HG03060 (cell line): ENCODE measurements at regions not wholly inside any gene's neighbourhood (a gene's known extent, or its start where the extent isn't known, plus 50 kb on each side); places are given as distances from the start of the nearest gene placed in this dataset.
"Not testable (repeated sequence)": the region's sequence is repeated elsewhere in the genome, so short reads cannot be mapped to it uniquely, and the experiment has no call there.

Experiments used
- ATAC-seq: cut with Tn5 transposase; IDR thresholded peaks from one replicate; pipeline ENCODE4 v1.9.1; 2021; ENCODE audit warnings: low read depth, moderate number of reproducible peaks; ENCODE audit not compliant: unreplicated experiment

GRCh38 chr1:56094168-56094567 lies 485.2 kb downstream of the PLPP3 start:
- ATAC-seq, result no peak

DNA sequence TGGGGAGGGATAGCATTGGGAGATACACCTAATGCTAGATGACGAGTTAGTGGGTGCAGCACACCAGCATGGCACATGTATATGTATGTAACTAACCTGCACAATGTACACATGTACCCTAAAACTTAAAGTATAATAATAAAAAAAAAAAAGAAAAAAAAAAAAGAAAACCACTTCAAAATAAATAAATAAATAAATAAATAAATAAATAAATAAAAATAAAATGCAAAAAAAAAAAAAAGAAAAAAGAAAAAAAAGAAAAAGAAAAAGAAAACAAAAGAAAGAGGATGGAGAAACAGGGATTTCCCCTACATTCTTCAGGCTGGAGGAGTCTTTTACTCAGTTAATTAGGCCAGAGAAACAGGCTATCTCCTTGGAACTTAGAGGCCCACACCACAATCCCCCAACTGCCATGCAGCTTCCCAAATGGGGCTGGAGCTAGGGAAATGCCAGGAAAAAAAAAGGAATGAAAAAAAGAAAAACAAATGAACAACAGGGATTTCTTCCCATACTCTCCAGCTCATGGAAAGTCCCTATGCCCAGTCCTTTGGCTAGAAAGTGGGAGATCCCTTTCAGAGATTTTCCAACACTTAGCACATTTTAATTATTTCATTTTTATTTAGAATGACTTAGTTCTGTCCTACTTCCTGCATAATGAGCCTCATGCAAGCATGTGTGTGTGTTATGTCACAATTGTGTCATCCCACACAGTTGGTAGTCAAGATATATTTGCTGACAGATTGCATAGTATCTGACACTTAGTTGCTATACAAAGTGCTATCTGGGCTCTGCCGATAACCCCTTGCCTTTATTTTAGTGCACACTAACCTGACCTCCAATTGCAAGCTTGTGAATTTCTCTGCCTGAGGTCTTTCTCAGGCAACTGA lies 486.4 kb downstream of the PLPP3 start:
- no peak for ATAC-seq

- ATAC-seq, result not testable (repeated sequence)
Measured at GRCh38 chr1:56089826-56090225, 489.5 kb downstream of the PLPP3 start.

DNA sequence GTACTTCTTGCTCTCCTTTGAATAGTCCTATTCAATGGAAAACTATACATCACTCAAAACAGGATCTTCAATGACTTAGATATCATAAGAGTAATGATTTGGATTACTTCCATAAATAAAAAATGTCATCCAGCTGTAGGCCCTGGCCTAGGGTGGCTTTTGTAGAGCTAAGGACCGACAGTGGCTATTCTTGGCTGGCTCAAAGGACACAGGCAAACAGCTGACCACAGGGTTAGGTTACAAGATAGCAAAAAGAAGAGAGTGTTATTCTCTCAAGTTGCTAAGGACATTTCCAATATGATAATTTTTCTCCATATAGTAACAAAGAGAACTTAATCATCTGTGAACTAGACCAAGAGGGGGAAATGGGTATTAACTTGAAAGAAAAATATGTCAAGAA lies 495.1 kb downstream of the PLPP3 start:
- ATAC-seq, result no peak

DNA sequence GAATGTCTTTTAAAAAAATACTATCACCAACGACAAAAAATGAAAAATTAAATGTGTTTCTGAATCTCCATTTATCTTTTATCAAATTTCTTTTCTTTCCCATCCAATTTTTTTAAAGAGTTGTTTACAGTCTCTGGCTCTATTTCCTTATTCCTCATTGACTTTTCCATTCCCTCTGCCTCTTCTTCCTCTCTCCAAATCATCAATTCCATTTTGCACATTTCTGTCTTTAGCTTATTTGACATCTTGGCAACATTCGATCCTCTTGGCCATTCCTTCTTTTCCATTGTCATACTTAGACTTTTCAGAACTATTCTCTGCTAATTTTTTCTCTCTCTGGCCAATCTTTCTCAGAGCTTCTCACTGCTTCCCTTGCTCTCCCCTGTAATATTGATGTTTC lies 497.6 kb downstream of the PLPP3 start:
- no peak for ATAC-seq

DNA sequence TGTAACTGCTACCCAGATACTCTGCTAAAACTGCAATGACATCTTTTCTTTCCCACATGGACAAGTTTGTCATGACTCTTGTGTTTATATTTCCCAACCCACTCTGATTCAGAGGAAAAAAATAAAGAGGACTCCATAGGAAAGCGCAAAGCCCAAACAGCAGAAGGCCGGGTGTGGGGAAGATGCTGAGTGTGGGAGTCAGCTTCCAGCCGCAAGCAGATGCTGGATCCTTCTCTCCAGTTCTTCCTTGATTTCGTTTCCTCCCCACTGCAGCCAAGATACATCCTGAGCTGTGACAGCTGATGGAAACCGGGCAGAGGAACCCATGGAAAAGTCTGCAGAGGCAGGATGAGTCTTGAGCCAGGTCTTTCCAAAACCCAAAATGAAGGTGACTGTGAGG lies 498.2 kb downstream of the PLPP3 start:
- ATAC-seq, result no peak

- no peak for ATAC-seq
Measured at GRCh38 chr1:56080123-56080522, 499.2 kb downstream of the PLPP3 start.

DNA sequence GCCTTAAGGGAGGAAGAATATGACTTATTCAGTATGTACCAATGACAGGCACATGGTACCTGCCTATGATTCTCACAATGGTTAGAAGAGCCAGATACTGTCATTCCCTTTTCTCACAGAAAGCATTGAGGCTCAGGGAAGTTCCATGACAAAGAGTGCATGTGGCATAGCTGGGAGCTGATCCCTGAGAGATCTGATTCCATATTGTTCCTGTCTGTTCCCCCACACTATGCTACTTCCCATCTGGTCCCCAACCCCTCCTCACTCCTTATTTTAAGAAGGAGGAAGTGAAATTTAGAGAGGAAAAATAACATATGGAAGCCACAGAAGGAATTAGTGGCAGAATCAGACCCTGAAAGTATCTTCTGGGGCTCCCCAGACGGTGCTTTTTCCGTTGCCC lies 500.0 kb downstream of the PLPP3 start:
- no peak for ATAC-seq

DNA sequence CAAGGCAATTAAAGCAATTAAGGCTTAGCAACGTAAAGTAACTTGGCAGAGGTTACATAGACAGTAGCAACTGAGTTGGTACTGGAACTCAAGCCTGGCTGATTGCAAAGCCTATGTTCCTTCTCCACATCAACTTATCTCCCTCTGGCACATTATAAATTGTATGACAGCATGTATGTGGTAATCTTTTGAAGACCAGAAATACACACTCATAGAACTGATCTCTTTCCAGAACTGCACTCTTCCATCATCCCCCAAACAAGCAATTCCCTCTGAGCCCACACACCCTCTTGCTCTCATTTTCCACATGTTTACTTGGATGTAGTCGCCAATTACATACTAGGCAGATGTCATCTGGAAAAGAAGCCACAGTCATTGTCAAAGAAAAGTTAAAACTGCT lies 502.2 kb downstream of the PLPP3 start:
- ATAC-seq, result no peak

GRCh38 chr1:56074007-56074651 lies 505.2 kb downstream of the PLPP3 start:
- ATAC-seq, result no peak

DNA sequence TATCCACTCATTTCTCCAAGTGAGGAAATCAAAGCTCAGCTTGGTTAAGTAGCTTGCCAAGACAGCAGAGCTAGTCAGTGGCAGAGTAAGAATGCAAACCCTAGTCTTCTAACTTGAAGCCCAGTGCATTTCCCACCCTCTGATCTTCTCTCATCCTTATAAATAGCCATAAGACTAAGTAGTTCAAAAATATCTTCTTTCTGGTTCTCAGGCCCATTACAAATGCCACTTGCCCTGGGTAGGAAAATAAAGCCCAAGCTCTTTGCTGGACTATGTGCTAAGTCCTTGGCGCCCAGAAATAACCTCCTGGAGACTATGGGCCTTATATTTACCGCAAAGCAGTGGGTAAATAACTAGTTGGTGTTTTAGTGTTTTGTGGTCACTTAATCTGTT lies 505.8 kb downstream of the PLPP3 start:
- ATAC-seq, result no peak

GRCh38 chr1:56073206-56073605 lies 506.2 kb downstream of the PLPP3 start:
- ATAC-seq, result no peak

DNA sequence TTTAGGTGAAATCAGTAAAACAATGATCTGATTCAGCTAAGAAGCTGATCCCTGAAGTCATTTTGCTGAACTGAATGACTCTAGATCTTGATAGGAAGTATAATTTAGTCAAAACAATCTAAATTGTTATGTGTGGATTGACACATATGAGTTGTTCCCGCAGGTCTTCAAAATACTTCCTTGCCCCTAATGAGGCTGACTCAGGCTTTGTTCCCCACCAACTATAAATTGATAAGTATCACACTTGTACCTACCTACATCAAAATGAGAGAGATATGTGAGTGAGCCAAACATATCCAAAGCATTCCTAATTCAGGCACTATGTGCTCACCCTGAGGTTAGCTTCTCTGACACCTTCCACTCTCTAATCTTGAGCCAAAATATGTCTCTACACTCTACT lies 507.1 kb downstream of the PLPP3 start:
- ATAC-seq, result no peak

DNA sequence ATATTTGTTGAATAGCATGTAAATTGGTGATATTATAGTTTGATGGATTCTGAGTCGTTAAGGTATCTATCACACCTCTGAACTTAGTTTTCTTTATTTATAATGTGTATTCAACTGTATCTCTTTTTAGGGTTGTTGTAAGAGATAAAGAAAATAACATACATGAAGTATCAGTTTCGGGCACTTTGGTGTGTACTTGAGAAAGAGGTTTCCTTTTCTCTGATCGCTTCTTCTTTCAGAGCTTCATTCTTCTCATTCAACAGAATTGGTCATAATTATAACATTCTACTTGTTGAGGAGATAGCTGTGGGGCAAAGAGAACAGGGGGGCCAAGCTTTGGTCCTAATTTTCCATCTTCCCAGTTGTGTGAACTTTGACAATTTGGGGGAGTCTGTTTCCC lies 508.0 kb downstream of the PLPP3 start:
- no peak for ATAC-seq

GRCh38 chr1:56070601-56071000 lies 508.8 kb downstream of the PLPP3 start:
- no peak for ATAC-seq

- no peak for ATAC-seq
Measured at GRCh38 chr1:56069824-56070223, 509.5 kb downstream of the PLPP3 start.

DNA sequence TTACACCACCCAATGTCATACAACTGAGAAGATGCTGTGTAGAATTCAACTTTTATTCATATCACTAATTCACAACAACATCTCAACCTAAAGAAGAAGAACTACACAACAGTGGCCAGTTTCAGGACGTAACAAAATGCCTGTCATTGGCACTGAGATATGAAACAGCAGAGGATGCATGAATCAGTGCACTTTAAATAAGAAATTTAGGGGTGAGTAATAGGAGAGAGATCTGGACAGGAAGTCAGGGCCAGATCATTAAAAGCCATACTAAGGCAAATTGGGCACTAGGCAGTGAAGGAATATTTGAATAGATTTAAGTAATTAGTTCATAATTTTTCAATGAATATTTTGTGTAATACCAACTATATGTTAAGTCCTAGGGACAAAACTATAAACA lies 510.5 kb downstream of the PLPP3 start:
- no peak for ATAC-seq

DNA sequence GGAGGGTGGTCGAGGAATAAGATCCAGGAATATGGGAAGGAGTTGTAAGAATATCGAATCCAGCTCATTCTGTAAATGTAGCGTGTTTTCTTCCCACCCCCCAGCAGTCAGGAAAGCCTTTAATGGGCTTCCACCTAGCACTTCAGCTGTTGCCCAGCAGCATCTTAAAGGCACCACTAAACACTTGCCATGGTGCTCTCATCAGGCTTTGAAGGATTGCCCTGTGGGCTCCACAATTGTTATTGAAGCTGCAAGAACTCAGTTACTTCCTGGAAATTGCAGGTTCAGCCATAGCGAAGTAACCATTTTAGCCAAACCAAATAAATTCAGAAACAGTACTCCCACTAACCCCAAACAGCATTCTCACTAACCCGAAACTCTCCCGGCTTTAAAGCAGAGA lies 511.2 kb downstream of the PLPP3 start:
- no peak for ATAC-seq

DNA sequence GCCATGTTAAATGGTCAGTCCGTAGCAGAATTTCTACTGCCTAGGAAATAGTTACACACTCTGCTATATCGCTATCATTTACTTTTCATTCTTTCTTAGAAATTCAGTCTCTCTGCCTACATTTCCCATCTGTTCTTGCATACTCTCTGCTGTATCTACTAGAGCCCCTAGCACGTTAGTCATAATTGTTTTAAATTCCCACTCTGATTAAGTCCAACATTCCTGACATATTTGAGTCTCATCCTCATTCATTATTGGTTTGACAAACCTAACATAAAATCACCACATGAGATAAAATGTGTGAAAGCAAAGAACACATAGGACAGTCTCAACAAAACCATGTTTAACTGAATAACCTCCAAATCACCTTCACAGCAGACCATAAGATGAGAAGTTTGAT lies 513.6 kb downstream of the PLPP3 start:
- no peak for ATAC-seq

DNA sequence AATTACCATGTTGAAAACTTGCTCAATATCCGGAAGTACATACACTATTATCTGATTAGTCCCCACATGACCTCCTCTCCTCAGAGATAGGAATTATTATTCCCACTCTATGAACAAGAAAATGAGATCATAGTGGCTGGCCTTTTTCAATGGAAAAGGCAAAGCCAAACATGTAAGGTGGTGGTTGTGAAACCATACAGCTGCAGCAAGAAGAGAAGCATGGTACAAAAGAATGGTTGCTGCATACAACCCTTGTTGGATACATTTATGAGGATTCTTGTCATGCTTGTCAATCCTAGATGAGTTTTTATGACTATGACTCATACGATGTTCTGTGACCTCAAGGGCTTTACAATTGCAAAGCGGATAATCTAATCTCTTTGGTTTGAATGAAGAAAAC lies 514.7 kb downstream of the PLPP3 start:
- ATAC-seq, result no peak

DNA sequence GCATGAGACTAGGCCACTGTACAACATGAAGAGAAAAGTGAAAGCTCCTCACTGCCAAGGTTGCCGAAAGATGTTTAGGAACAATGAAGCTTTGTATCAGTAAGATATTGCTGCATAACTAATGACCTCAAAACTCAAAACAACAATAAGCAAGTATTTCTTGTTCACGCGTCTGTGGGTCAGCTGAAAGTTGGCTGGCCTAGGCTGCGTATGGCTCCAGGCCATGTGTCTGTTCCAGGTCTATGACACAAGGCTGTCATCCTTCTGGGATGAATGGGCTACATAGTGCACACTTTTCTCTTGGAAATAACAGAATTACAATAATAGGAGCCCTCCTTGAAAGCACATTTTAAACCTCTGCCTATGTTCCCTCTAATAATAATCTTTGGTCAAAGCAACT lies 515.9 kb downstream of the PLPP3 start:
- ATAC-seq, result no peak

- no peak for ATAC-seq
Measured at GRCh38 chr1:56062625-56063024, 516.7 kb downstream of the PLPP3 start.
